ENCODE measurements at regions not wholly inside any gene's neighbourhood (a gene's known extent, or its start where the extent isn't known, plus 50 kb on each side); places are given as distances from the start of the nearest gene placed in this dataset.

GRCh38 chr9:72415948-72416347 lies 50.9 kb upstream of the ZFAND5 start:
- no peak overlapping the region for H3K4me3 Mint-ChIP-seq (ENCODE audit: unreplicated experiment)
- H3K36me3 Mint-ChIP-seq (ENCODE audit: low read depth, unreplicated experiment), result no peaks in the 10 kb centered on the region
- Histone ChIP-seq H3K4me3 (ENCODE audit: insufficient read depth, low read depth, low read length) (no peak overlapping the region), H2AFZ (ENCODE audit: low read depth, low read length) (no peak overlapping the region), H3K27ac (ENCODE audit: low read depth, low read length) (no peak overlapping the region), H3K27me3 (ENCODE audit: insufficient read depth, low read length) (no peaks in the 10 kb centered on the region), H3K9ac (ENCODE audit: low read length) (no peak overlapping the region), H3K36me3 (ENCODE audit: insufficient read depth, low read length) (no peaks in the 10 kb centered on the region), H3K79me2 (ENCODE audit: insufficient read depth, low read length) (no peaks in the 10 kb centered on the region), H4K20me1 (ENCODE audit: insufficient read depth, low read length) (no peaks in the 10 kb centered on the region), H3K9me3 (ENCODE audit: insufficient read depth, low read depth, low read length) (no peaks in the 10 kb centered on the region), H3K4me2 (ENCODE audit: low read length) (no peak overlapping the region), H3K4me1 (ENCODE audit: insufficient read depth, low read length) (no peaks in the 10 kb centered on the region)
- no peaks in the 10 kb centered on the region for H3K4me1 Mint-ChIP-seq (ENCODE audit: low read depth, unreplicated experiment)
- TF ChIP-seq CTCF (IDR thresholded peaks at IDR 0.05; ENCODE audit: insufficient read depth, low read depth, low read length) (no peak), EZH2 (IDR thresholded peaks at IDR 0.05; ENCODE audit: insufficient read depth, low read length) (no peak)
- H3K9me3 Mint-ChIP-seq (ENCODE audit: unreplicated experiment), result no peaks in the 10 kb centered on the region
- H3K27ac Mint-ChIP-seq (ENCODE audit: unreplicated experiment), result no peak overlapping the region
- no peak for FAIRE-seq
- DNase-seq (ENCODE audit: low read depth), result no peak
- peaks cover 3% of the 10 kb centered on the region for H3K27me3 Mint-ChIP-seq (ENCODE audit: low read depth, unreplicated experiment)

GRCh38 chr9:72415163-72415562 lies 50.2 kb upstream of the ZFAND5 start:
- Histone ChIP-seq H3K36me3 (ENCODE audit: insufficient read depth, low read length) (no peaks in the 10 kb centered on the region), H3K9ac (ENCODE audit: low read length) (no peak overlapping the region), H3K9me3 (ENCODE audit: insufficient read depth, low read depth, low read length) (no peaks in the 10 kb centered on the region), H3K27me3 (ENCODE audit: insufficient read depth, low read length) (no peaks in the 10 kb centered on the region), H3K4me3 (ENCODE audit: insufficient read depth, low read depth, low read length) (no peak overlapping the region), H2AFZ (ENCODE audit: low read depth, low read length) (no peak overlapping the region), H3K27ac (ENCODE audit: low read depth, low read length) (no peak overlapping the region), H3K4me1 (ENCODE audit: insufficient read depth, low read length) (no peaks in the 10 kb centered on the region), H4K20me1 (ENCODE audit: insufficient read depth, low read length) (no peaks in the 10 kb centered on the region), H3K4me2 (ENCODE audit: low read length) (no peak overlapping the region), H3K79me2 (ENCODE audit: insufficient read depth, low read length) (no peaks in the 10 kb centered on the region)
- Mint-ChIP-seq H3K27ac (ENCODE audit: unreplicated experiment) (no peak overlapping the region), H3K4me1 (ENCODE audit: low read depth, unreplicated experiment) (no peaks in the 10 kb centered on the region), H3K9me3 (ENCODE audit: unreplicated experiment) (no peaks in the 10 kb centered on the region), H3K27me3 (ENCODE audit: low read depth, unreplicated experiment) (no peaks in the 10 kb centered on the region), H3K4me3 (ENCODE audit: unreplicated experiment) (no peak overlapping the region), H3K36me3 (ENCODE audit: low read depth, unreplicated experiment) (no peaks in the 10 kb centered on the region)
- DNase-seq (ENCODE audit: low read depth), result no peak
- no peak for TF ChIP-seq CTCF (IDR thresholded peaks at IDR 0.05; ENCODE audit: insufficient read depth, low read depth, low read length)
- no peak for TF ChIP-seq EZH2 (IDR thresholded peaks at IDR 0.05; ENCODE audit: insufficient read depth, low read length)
- FAIRE-seq, result no peak

All from astrocyte (in vitro differentiated cells and primary cell).